IMR-90 (cell line): ENCODE measurements at regions not wholly inside any gene's neighbourhood (a gene's known extent, or its start where the extent isn't known, plus 50 kb on each side); places are given as distances from the start of the nearest gene placed in this dataset.

Experiments used
- ATAC-seq: fragments of 200-7000 bp; cut with Tn5 transposase; 2 replicates; pipeline ENCODE4 v1.9.1; 2020; ENCODE audit warnings: low read depth, mild to moderate bottlenecking, moderate library complexity
- BruUV-seq: library from RNA; stranded (reverse); fragments of 400-500 nt; replicated peaks from 2 replicates; lab custom pipeline; 2021; lab: Mats Ljungman, UMichigan
- CTCF ChIA-PET: fragments of 300-600 bp; formaldehyde crosslinking; extraction: SDS; loops from one replicate; lab custom pipeline; 2021; ENCODE audit warnings: antibody characterized with exemption; lab: Yijun Ruan, JAX
- POLR2A ChIA-PET: fragments of 300-600 bp; sonication (Branson Sonifier 250); formaldehyde crosslinking; loops from one replicate; lab custom pipeline; 2022; ENCODE audit warnings: antibody characterized with exemption; ENCODE audit not compliant: unreplicated experiment; lab: Charles Lee
- DNase-seq: peaks from one replicate; pipeline ENCODE4 v3.0.0; 2013
- H2AFZ ChIP-seq: replicated peaks from 2 replicates; pipeline ENCODE3; 2013; ENCODE audit warnings: low read length, mild to moderate bottlenecking; ENCODE audit not compliant: poor library complexity
- H2AK5ac ChIP-seq: 2 replicates; pipeline ENCODE4 v1.6.1; 2013; ENCODE audit warnings: low read depth, low read length, inconsistent platforms
- H2AK9ac ChIP-seq: replicated peaks from 2 replicates; pipeline ENCODE3; 2013; ENCODE audit warnings: mild to moderate bottlenecking, low read depth, low read length, moderate library complexity; ENCODE audit not compliant: poor library complexity
- H2BK120ac ChIP-seq: 2 replicates; pipeline ENCODE4 v1.6.1; 2013; ENCODE audit warnings: low read depth, low read length, inconsistent platforms
- H2BK15ac ChIP-seq: 3 replicates; pipeline ENCODE4 v1.6.1; 2013; ENCODE audit warnings: low read depth, low read length, inconsistent platforms
- H2BK20ac ChIP-seq: 2 replicates; pipeline ENCODE4 v1.6.1; 2013; ENCODE audit warnings: low read depth, mild to moderate bottlenecking, inconsistent platforms, low read length, moderate library complexity
- H2BK5ac ChIP-seq: 2 replicates; pipeline ENCODE4 v1.6.1; 2013; ENCODE audit warnings: mild to moderate bottlenecking, low read depth, low read length, inconsistent platforms; ENCODE audit not compliant: poor library complexity, severe bottlenecking
- H3K14ac ChIP-seq: replicated peaks from 2 replicates; pipeline ENCODE4 v1.6.1; 2013; ENCODE audit warnings: low read depth, low read length, inconsistent platforms
- H3K18ac ChIP-seq: 2 replicates; pipeline ENCODE4 v1.6.1; 2013; ENCODE audit warnings: low read depth, low read length, control low read depth
- H3K23ac ChIP-seq: 2 replicates; pipeline ENCODE4 v1.6.1; 2013; ENCODE audit warnings: low read depth, low read length, inconsistent platforms
- H3K27ac ChIP-seq: 2 replicates; pipeline ENCODE4 v1.5.1; 2013; ENCODE audit warnings: mild to moderate bottlenecking, control low read depth, low read length; ENCODE audit not compliant: insufficient read depth
- H3K27me3 ChIP-seq: 2 replicates; pipeline ENCODE4 v1.6.1; 2013; ENCODE audit warnings: low read length; ENCODE audit not compliant: control insufficient read depth, insufficient read depth
- H3K36me3 ChIP-seq: 2 replicates; pipeline ENCODE4 v1.6.1; 2013; ENCODE audit warnings: low read length, mixed read lengths; ENCODE audit not compliant: control insufficient read depth, insufficient read depth
- H3K4ac ChIP-seq: 2 replicates; pipeline ENCODE4 v1.6.1; 2013; ENCODE audit warnings: low read depth, low read length, inconsistent platforms
- H3K4me1 ChIP-seq: 2 replicates; pipeline ENCODE4 v1.6.1; 2013; ENCODE audit warnings: low read length, mixed read lengths; ENCODE audit not compliant: control insufficient read depth, insufficient read depth
- H3K4me2 ChIP-seq: 2 replicates; pipeline ENCODE4 v1.6.1; 2013; ENCODE audit warnings: low read depth, mild to moderate bottlenecking, control low read depth, low read length, moderate library complexity
- H3K4me3 ChIP-seq: 2 replicates; pipeline ENCODE4 v1.5.1; 2013; ENCODE audit warnings: low read depth, mild to moderate bottlenecking, control low read depth, low read length, moderate library complexity; ENCODE audit not compliant: insufficient read depth
- H3K56ac ChIP-seq: 2 replicates; pipeline ENCODE4 v1.6.1; 2013; ENCODE audit warnings: low read length, inconsistent platforms; ENCODE audit not compliant: insufficient read depth; ENCODE audit errors: extremely low read depth
- H3K79me1 ChIP-seq, 2 experiments: 2 replicates each; pipeline ENCODE4 v1.6.1; 2013; ENCODE audit warnings: low read length in 2 of 2, inconsistent platforms in 1 of 2, low read depth in 1 of 2
- H3K9ac ChIP-seq: 2 replicates; pipeline ENCODE4 v1.6.1; 2013; ENCODE audit warnings: low read depth, low read length, control low read depth
- H3K9me1 ChIP-seq: 2 replicates; pipeline ENCODE4 v1.6.1; 2013; ENCODE audit warnings: low read length, inconsistent platforms; ENCODE audit not compliant: insufficient read depth
- H3K9me3 ChIP-seq: 2 replicates; pipeline ENCODE4 v1.6.1; 2013; ENCODE audit warnings: low read length; ENCODE audit not compliant: control insufficient read depth, insufficient read depth
- H4K20me1 ChIP-seq: 2 replicates; pipeline ENCODE4 v1.6.1; 2013; ENCODE audit warnings: low read length, inconsistent platforms; ENCODE audit not compliant: insufficient read depth
- H4K5ac ChIP-seq: 2 replicates; pipeline ENCODE4 v1.6.1; 2013; ENCODE audit warnings: mild to moderate bottlenecking, low read depth, low read length, control low read depth
- H4K8ac ChIP-seq, 2 experiments: 2 replicates each; pipeline ENCODE4 v1.6.1; 2013; ENCODE audit warnings: low read depth in 2 of 2, low read length in 2 of 2, control low read depth in 1 of 2, inconsistent platforms in 1 of 2
- H4K91ac ChIP-seq: 2 replicates; pipeline ENCODE4 v1.6.1; 2013; ENCODE audit warnings: low read depth, low read length, inconsistent platforms; ENCODE audit not compliant: insufficient read depth
- POLR2A ChIP-seq: IDR thresholded peaks from 2 replicates; pipeline ENCODE4 v1.6.1; 2012; ENCODE audit warnings: mild to moderate bottlenecking, low read depth, low read length
- WGBS, 2 experiments: methylation state at CpG; one replicate each; pipeline versions ENCODE4 v1.1.5 to v1.1.7; 2013; ENCODE audit warnings: missing lambda C conversion rate in 2 of 2; ENCODE audit not compliant: insufficient read length in 1 of 2; ENCODE audit errors: extremely low coverage in 2 of 2; 5-methylcytosine and 5-hydroxymethylcytosine counted together
- dilution Hi-C: fragments of 300-500 bp; cut with HindIII; formaldehyde crosslinking; loops from one replicate; pipeline ENCODE4 v1.14.3; 2018; ENCODE audit warnings: low sequenced_read_pairs; ENCODE audit not compliant: unreplicated experiment
- in situ Hi-C: fragments of 300-500 bp; cut with MboI; formaldehyde crosslinking; loops from 3 replicates; pipeline ENCODE4 v1.14.3; 2019; ENCODE audit warnings: low sequenced_read_pairs, inconsistent platforms, mixed read lengths
- intact Hi-C: fragments of 100-400 bp; cut with micrococcal nuclease; formaldehyde crosslinking; loops from 2 replicates; pipeline ENCODE4 v1.10.0; 2022

DNA sequence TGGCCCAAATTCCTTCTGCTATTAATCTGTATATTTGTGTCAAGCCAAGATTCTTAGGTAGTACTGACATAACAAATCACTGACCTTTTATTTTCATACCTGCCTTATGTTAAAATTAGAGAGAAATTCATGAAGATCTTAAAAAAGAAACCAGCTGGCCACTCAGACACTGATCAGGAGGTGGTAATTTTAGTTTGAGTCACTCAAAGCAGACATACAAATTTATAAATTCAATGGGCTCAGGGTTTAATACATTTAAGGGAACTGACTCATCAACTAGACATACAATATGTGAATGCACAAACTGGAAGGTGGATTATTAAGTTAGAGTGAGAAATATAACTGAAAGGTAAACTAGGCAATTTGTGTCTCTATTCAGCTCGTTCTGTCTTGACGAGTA lies 711.9 kb upstream of the EYS start:
- Histone ChIP-seq H4K5ac (no peak overlapping the region), H3K4me3 (no peak overlapping the region), H2AK9ac (no peak overlapping the region), H2AK5ac (no peak overlapping the region), H2BK120ac (no peak overlapping the region), H3K23ac (no peak overlapping the region), H3K36me3 (no peaks in the 10 kb centered on the region), H2BK15ac (no peak overlapping the region), H3K27ac (no peak overlapping the region), H3K9ac (no peak overlapping the region), H3K4me2 (no peak overlapping the region), H2AFZ (no peak overlapping the region), H4K8ac (no peak overlapping the region), H3K9me1 (no peaks in the 10 kb centered on the region), H3K27me3 (no peaks in the 10 kb centered on the region), H4K91ac (no peak overlapping the region), H3K4ac (no peak overlapping the region), H2BK5ac (no peak overlapping the region), H3K9me3 (0 out of 2 replicates have a peak, but pooled peaks cover under 1% of the 10 kb centered on the region), H3K18ac (no peak overlapping the region), H4K20me1 (no peaks in the 10 kb centered on the region), H3K4me1 (no peaks in the 10 kb centered on the region), H3K79me1 (no peaks in the 10 kb centered on the region), H2BK20ac (no peak overlapping the region), H3K56ac (no peak overlapping the region), H3K14ac (no peak overlapping the region)
- ChIA-PET POLR2A (no interaction called here), CTCF (no interaction called here)
- TF ChIP-seq POLR2A, result no peak
- no CpG with 5 or more reads among the region's 2 CpGs for WGBS, 2 experiments
- ATAC-seq (no peak), DNase-seq (no peak)
- BruUV-seq, result no TSS peak
- dilution Hi-C loops (no loop called here), intact Hi-C loops (no loop called here), in situ Hi-C loops (no loop called here)
